HEK293 (cell line): ENCODE measurements at regions not wholly inside any gene's neighbourhood (a gene's known extent, or its start where the extent isn't known, plus 50 kb on each side); places are given as distances from the start of the nearest gene placed in this dataset.

Source experiments
- CTCF ChIA-PET: fragments of 350-600 bp; formaldehyde crosslinking; extraction: SDS; loops from one replicate; lab custom pipeline; 2021; ENCODE audit warnings: antibody characterized with exemption; lab: Yijun Ruan, JAX
- POLR2A ChIA-PET: fragments of 300-600 bp; formaldehyde crosslinking; extraction: SDS; loops from one replicate; lab custom pipeline; 2020; ENCODE audit warnings: antibody characterized with exemption, inconsistent platforms; lab: Yijun Ruan, JAX
- H3K27ac ChIP-seq: fragments of 200-500 bp; sonication (Bioruptor generic); 2 replicates; pipeline ENCODE4 v1.5.1; 2014; ENCODE audit warnings: low read depth, low read length, control low read depth, inconsistent platforms; ENCODE audit errors: extremely low read depth
- H3K36me3 ChIP-seq, 2 experiments: fragments of 200-500 bp in 1 of 2; sonication (Bioruptor generic) in 1 of 2; 1 replicate in 1 of 2; 2 replicates in 1 of 2; pipeline ENCODE4 v1.5.1; 2014 to 2017; ENCODE audit warnings: inconsistent platforms in 2 of 2, low read length in 2 of 2; ENCODE audit not compliant: control insufficient read depth in 2 of 2, insufficient read depth in 1 of 2
- H3K4me1 ChIP-seq: fragments of 200-500 bp; sonication (Bioruptor generic); 2 replicates; pipeline ENCODE4 v1.5.1; 2014; ENCODE audit warnings: mild to moderate bottlenecking, low read length, inconsistent platforms; ENCODE audit not compliant: control insufficient read depth, insufficient read depth
- H3K4me3 ChIP-seq: 2 replicates; pipeline ENCODE4 v1.5.1; 2011; ENCODE audit warnings: low read depth, mild to moderate bottlenecking, control low read depth, low read length, moderate library complexity
- H3K9me3 ChIP-seq: fragments of 200-500 bp; sonication (Bioruptor generic); 2 replicates; pipeline ENCODE4 v1.5.1; 2014; ENCODE audit warnings: low read depth, low read length, inconsistent platforms; ENCODE audit not compliant: control insufficient read depth, insufficient read depth
- ATF2 ChIP-seq: fragments of 450-650 bp; formaldehyde crosslinking; IDR thresholded peaks from 2 replicates; pipeline ENCODE4 v1.5.1; 2016; ENCODE audit warnings: missing biosample characterization, missing genetic modification characterization, low read depth
- KLF8 ChIP-seq: fragments of 450-650 bp; formaldehyde crosslinking; IDR thresholded peaks from 2 replicates; pipeline ENCODE4 v1.5.1; 2016; ENCODE audit warnings: missing biosample characterization, missing genetic modification characterization
- PBX3 ChIP-seq: sonication (generic); formaldehyde crosslinking; IDR thresholded peaks from 2 replicates; pipeline ENCODE4 v1.8.1; 2022; ENCODE audit warnings: mild to moderate bottlenecking, moderate library complexity, missing genetic modification reagents
- PRDM1 ChIP-seq: fragments of 450-650 bp; formaldehyde crosslinking; IDR thresholded peaks from 2 replicates; pipeline ENCODE4; 2016; ENCODE audit warnings: missing biosample characterization, missing genetic modification characterization
- TCF7L2 ChIP-seq: IDR thresholded peaks from 2 replicates; pipeline ENCODE4 v1.6.1; 2011; ENCODE audit warnings: low read depth, mild to moderate bottlenecking, inconsistent platforms, low read length, moderate library complexity, borderline replicate concordance
- TRIM28 ChIP-seq: IDR thresholded peaks from 2 replicates; pipeline ENCODE4 v1.6.1; 2011; ENCODE audit warnings: low read length, control low read depth, borderline replicate concordance
- ZBTB7A ChIP-seq: fragments of 450-650 bp; formaldehyde crosslinking; IDR thresholded peaks from 2 replicates; pipeline ENCODE4 v1.5.1; 2016; ENCODE audit warnings: low read depth, missing biosample characterization, missing genetic modification characterization
- ZEB2 ChIP-seq: fragments of 450-650 bp; formaldehyde crosslinking; IDR thresholded peaks from 2 replicates; pipeline ENCODE4 v1.5.1; 2016; ENCODE audit warnings: missing biosample characterization, missing genetic modification characterization
- ZNF112 ChIP-seq: fragments of 450-650 bp; formaldehyde crosslinking; IDR thresholded peaks from 2 replicates; pipeline ENCODE4 v1.5.0; 2017; ENCODE audit warnings: missing biosample characterization, missing genetic modification characterization
- ZNF132 ChIP-seq: fragments of 450-650 bp; formaldehyde crosslinking; IDR thresholded peaks from 2 replicates; pipeline ENCODE4 v1.5.1; 2017; ENCODE audit warnings: missing biosample characterization, missing genetic modification characterization, borderline replicate concordance
- ZNF16 ChIP-seq: fragments of 450-650 bp; formaldehyde crosslinking; IDR thresholded peaks from 2 replicates; pipeline ENCODE4 v1.5.1; 2016; ENCODE audit warnings: low read depth, missing biosample characterization, missing genetic modification characterization
- ZNF2 ChIP-seq: fragments of 450-650 bp; formaldehyde crosslinking; IDR thresholded peaks from 2 replicates; pipeline ENCODE4 v1.5.1; 2016; ENCODE audit warnings: missing biosample characterization, missing genetic modification characterization
- ZNF221 ChIP-seq: fragments of 450-650 bp; formaldehyde crosslinking; IDR thresholded peaks from 2 replicates; pipeline ENCODE4 v1.5.1; 2017; ENCODE audit warnings: missing biosample characterization, missing genetic modification characterization, borderline replicate concordance
- ZNF24 ChIP-seq: fragments of 450-650 bp; formaldehyde crosslinking; IDR thresholded peaks from 2 replicates; pipeline ENCODE4 v1.5.1; 2016; ENCODE audit warnings: missing biosample characterization, missing genetic modification characterization
- ZNF248 ChIP-seq: fragments of 450-650 bp; formaldehyde crosslinking; IDR thresholded peaks from 2 replicates; pipeline ENCODE4 v1.5.1; 2017; ENCODE audit warnings: missing biosample characterization, missing genetic modification characterization
- ZNF302 ChIP-seq: fragments of 450-650 bp; formaldehyde crosslinking; IDR thresholded peaks from 2 replicates; pipeline ENCODE4 v1.5.1; 2016; ENCODE audit warnings: missing biosample characterization, missing genetic modification characterization, low read depth
- ZNF311 ChIP-seq: fragments of 450-650 bp; formaldehyde crosslinking; IDR thresholded peaks from 2 replicates; pipeline ENCODE4 v1.5.1; 2017; ENCODE audit warnings: missing biosample characterization, missing genetic modification characterization, borderline replicate concordance
- ZNF324 ChIP-seq: fragments of 450-650 bp; formaldehyde crosslinking; IDR thresholded peaks from 2 replicates; pipeline ENCODE4 v1.5.1; 2016; ENCODE audit warnings: missing biosample characterization, missing genetic modification characterization
- ZNF416 ChIP-seq: fragments of 450-650 bp; formaldehyde crosslinking; IDR thresholded peaks from 2 replicates; pipeline ENCODE4 v1.5.1; 2016; ENCODE audit warnings: missing biosample characterization, missing genetic modification characterization
- ZNF704 ChIP-seq: fragments of 450-650 bp; formaldehyde crosslinking; IDR thresholded peaks from 2 replicates; pipeline ENCODE4 v1.5.1; 2016; ENCODE audit warnings: missing biosample characterization, missing genetic modification characterization
- ZNF747 ChIP-seq: fragments of 450-650 bp; formaldehyde crosslinking; IDR thresholded peaks from 2 replicates; pipeline ENCODE4 v1.5.1; 2016; ENCODE audit warnings: missing biosample characterization, missing genetic modification characterization
- ZSCAN30 ChIP-seq: fragments of 450-650 bp; IDR thresholded peaks from 2 replicates; pipeline ENCODE4 v1.5.1; 2018; ENCODE audit warnings: missing biosample characterization, mild to moderate bottlenecking, missing genetic modification characterization, moderate library complexity
- TF ChIP-seq, protein P1 (sequence below): fragments of 450-650 bp; formaldehyde crosslinking; IDR thresholded peaks from 2 replicates; pipeline ENCODE4 v1.5.1; 2016; ENCODE audit warnings: missing biosample characterization, missing genetic modification characterization
- TF ChIP-seq, protein P2 (sequence below): fragments of 450-650 bp; formaldehyde crosslinking; IDR thresholded peaks from 2 replicates; pipeline ENCODE4 v1.5.1; 2016; ENCODE audit warnings: missing biosample characterization, missing genetic modification characterization, borderline replicate concordance

GRCh38 chr7:24192053-24192452, 91.9 kb upstream of the NPY start:
- no peak for TF ChIP-seq ZNF2
- TF ChIP-seq ZNF132 = no peak
- no peak for TF ChIP-seq PRDM1
- TF ChIP-seq ZSCAN30 (tag by site-specific recombination) = no peak
- no peak for TF ChIP-seq KLF8 (tag by site-specific recombination)
- no peak for TF ChIP-seq ZNF311 (tag by site-specific recombination)
- TF ChIP-seq PBX3 = no peak
- TF ChIP-seq ZNF24 (tag by site-specific recombination) = no peak
- no peak for TF ChIP-seq ZNF112 (tag by site-specific recombination)
- ChIA-PET POLR2A (no interaction called here), CTCF (no interaction called here)
- Histone ChIP-seq H3K4me3 (no peak overlapping the region), H3K36me3 (no peaks in the 10 kb centered on the region), H3K9me3 (no peaks in the 10 kb centered on the region), H3K4me1 (no peaks in the 10 kb centered on the region), H3K27ac (no peak overlapping the region)

DNA sequence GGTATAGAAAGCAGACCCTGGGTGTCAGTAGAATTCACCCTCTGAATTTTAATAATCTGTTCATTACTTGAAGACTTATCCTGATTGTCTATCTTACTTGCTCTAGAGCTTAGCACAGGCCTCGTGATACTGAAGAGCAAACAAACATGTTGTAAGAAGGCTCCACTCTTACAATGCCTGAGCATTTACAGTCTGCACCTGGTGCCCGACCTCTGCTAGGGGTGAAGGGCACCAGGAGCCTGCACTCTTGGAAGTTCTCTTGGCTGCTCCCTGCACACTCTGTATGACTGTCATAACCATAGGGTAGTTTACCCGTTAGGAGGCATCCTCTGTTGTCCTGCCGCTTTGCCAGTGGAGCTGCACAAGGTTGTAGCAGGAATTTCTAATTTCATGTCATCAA, 91.3 kb upstream of the NPY start:
- ChIA-PET POLR2A (no interaction called here), CTCF (interaction anchor here (0.7 kb wide), 1 partner anchor 17 kb away, joined by 3 read pairs; no protein-coding TSS in a partner anchor)
- Histone ChIP-seq H3K4me3 (no peak overlapping the region), H3K9me3 (no peaks in the 10 kb centered on the region), H3K36me3 (no peaks in the 10 kb centered on the region), H3K27ac (no peak overlapping the region), H3K4me1 (no peaks in the 10 kb centered on the region)
- no peak for TF ChIP-seq ZNF302
- TF ChIP-seq, protein P1, sequence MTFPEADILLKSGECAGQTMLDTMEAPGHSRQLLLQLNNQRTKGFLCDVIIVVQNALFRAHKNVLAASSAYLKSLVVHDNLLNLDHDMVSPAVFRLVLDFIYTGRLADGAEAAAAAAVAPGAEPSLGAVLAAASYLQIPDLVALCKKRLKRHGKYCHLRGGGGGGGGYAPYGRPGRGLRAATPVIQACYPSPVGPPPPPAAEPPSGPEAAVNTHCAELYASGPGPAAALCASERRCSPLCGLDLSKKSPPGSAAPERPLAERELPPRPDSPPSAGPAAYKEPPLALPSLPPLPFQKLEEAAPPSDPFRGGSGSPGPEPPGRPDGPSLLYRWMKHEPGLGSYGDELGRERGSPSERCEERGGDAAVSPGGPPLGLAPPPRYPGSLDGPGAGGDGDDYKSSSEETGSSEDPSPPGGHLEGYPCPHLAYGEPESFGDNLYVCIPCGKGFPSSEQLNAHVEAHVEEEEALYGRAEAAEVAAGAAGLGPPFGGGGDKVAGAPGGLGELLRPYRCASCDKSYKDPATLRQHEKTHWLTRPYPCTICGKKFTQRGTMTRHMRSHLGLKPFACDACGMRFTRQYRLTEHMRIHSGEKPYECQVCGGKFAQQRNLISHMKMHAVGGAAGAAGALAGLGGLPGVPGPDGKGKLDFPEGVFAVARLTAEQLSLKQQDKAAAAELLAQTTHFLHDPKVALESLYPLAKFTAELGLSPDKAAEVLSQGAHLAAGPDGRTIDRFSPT (tag by site-specific recombination) = no peak
- no peak for TF ChIP-seq ZBTB7A (tag by site-specific recombination)
- TF ChIP-seq ZNF24 (tag by site-specific recombination) = no peak
- TF ChIP-seq ZNF416 (tag by site-specific recombination) = no peak
- no peak for TF ChIP-seq TCF7L2
- TF ChIP-seq ZNF16 (tag by site-specific recombination) = no peak
- TF ChIP-seq, protein P2, sequence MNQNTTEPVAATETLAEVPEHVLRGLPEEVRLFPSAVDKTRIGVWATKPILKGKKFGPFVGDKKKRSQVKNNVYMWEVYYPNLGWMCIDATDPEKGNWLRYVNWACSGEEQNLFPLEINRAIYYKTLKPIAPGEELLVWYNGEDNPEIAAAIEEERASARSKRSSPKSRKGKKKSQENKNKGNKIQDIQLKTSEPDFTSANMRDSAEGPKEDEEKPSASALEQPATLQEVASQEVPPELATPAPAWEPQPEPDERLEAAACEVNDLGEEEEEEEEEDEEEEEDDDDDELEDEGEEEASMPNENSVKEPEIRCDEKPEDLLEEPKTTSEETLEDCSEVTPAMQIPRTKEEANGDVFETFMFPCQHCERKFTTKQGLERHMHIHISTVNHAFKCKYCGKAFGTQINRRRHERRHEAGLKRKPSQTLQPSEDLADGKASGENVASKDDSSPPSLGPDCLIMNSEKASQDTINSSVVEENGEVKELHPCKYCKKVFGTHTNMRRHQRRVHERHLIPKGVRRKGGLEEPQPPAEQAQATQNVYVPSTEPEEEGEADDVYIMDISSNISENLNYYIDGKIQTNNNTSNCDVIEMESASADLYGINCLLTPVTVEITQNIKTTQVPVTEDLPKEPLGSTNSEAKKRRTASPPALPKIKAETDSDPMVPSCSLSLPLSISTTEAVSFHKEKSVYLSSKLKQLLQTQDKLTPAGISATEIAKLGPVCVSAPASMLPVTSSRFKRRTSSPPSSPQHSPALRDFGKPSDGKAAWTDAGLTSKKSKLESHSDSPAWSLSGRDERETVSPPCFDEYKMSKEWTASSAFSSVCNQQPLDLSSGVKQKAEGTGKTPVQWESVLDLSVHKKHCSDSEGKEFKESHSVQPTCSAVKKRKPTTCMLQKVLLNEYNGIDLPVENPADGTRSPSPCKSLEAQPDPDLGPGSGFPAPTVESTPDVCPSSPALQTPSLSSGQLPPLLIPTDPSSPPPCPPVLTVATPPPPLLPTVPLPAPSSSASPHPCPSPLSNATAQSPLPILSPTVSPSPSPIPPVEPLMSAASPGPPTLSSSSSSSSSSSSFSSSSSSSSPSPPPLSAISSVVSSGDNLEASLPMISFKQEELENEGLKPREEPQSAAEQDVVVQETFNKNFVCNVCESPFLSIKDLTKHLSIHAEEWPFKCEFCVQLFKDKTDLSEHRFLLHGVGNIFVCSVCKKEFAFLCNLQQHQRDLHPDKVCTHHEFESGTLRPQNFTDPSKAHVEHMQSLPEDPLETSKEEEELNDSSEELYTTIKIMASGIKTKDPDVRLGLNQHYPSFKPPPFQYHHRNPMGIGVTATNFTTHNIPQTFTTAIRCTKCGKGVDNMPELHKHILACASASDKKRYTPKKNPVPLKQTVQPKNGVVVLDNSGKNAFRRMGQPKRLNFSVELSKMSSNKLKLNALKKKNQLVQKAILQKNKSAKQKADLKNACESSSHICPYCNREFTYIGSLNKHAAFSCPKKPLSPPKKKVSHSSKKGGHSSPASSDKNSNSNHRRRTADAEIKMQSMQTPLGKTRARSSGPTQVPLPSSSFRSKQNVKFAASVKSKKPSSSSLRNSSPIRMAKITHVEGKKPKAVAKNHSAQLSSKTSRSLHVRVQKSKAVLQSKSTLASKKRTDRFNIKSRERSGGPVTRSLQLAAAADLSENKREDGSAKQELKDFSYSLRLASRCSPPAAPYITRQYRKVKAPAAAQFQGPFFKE (tag by site-specific recombination) = no peak
- TF ChIP-seq ZNF248 = no peak
- no peak for TF ChIP-seq ZEB2 (tag by site-specific recombination)
- TF ChIP-seq ZNF704 (tag by site-specific recombination) = no peak
- no peak for TF ChIP-seq TRIM28
- no peak for TF ChIP-seq ZNF747 (tag by site-specific recombination)
- no peak for TF ChIP-seq ZNF324 (tag by site-specific recombination)
- no peak for TF ChIP-seq ATF2 (tag by site-specific recombination)
- no peak for TF ChIP-seq ZNF221 (tag by site-specific recombination)
